HG03460 (cell line): ENCODE measurements at regions not wholly inside any gene's neighbourhood (a gene's known extent, or its start where the extent isn't known, plus 50 kb on each side); places are given as distances from the start of the nearest gene placed in this dataset.
"Not testable (repeated sequence)": the region's sequence is repeated elsewhere in the genome, so short reads cannot be mapped to it uniquely, and the experiment has no call there.

Experiments
- ATAC-seq: cut with Tn5 transposase; IDR thresholded peaks from one replicate; pipeline ENCODE4 v1.9.1; 2021; ENCODE audit not compliant: unreplicated experiment

- ATAC-seq: no peak
These were observed 269.0 kb downstream of the OXSM start for GRCh38 chr3:26058901-26059321.

- ATAC-seq: no peak
These were observed 272.1 kb downstream of the OXSM start for GRCh38 chr3:26061947-26062346.

- no peak for ATAC-seq
These were observed 274.4 kb downstream of the OXSM start for GRCh38 chr3:26064297-26064696.

GRCh38 chr3:26068890-26069289 lies 279.0 kb downstream of the OXSM start:
- ATAC-seq: no peak

- ATAC-seq: no peak
These were observed 281.0 kb downstream of the OXSM start for GRCh38 chr3:26070854-26071253.

GRCh38 chr3:26074080-26074479 lies 284.2 kb downstream of the OXSM start:
- no peak for ATAC-seq

- no peak for ATAC-seq
These were observed 288.6 kb downstream of the OXSM start for GRCh38 chr3:26078539-26078938.

- ATAC-seq: no peak
These were observed 291.3 kb downstream of the OXSM start for GRCh38 chr3:26081166-26081565.

GRCh38 chr3:26081806-26082205 lies 291.9 kb downstream of the OXSM start:
- ATAC-seq: no peak

GRCh38 chr3:26082911-26083310 lies 293.0 kb downstream of the OXSM start:
- no peak for ATAC-seq

- no peak for ATAC-seq
These were observed 294.7 kb downstream of the OXSM start for GRCh38 chr3:26084629-26085028.

GRCh38 chr3:26087751-26088150 lies 297.9 kb downstream of the OXSM start:
- ATAC-seq: no peak

- no peak for ATAC-seq
These were observed 299.4 kb downstream of the OXSM start for GRCh38 chr3:26089249-26089648.

GRCh38 chr3:26090589-26090988 lies 300.7 kb downstream of the OXSM start:
- no peak for ATAC-seq

- ATAC-seq: no peak
These were observed 301.2 kb downstream of the OXSM start for GRCh38 chr3:26091096-26091495.

- no peak for ATAC-seq
These were observed 301.7 kb downstream of the OXSM start for GRCh38 chr3:26091626-26092025.

- not testable (repeated sequence) for ATAC-seq
These were observed 307.2 kb downstream of the OXSM start for GRCh38 chr3:26097111-26097510.

- ATAC-seq: no peak
These were observed 309.8 kb downstream of the OXSM start for GRCh38 chr3:26099692-26100091.

- no peak for ATAC-seq
These were observed 310.3 kb downstream of the OXSM start for GRCh38 chr3:26100176-26100575.

- no peak for ATAC-seq
These were observed 312.5 kb downstream of the OXSM start for GRCh38 chr3:26102376-26102775.

- no peak for ATAC-seq
These were observed 315.0 kb downstream of the OXSM start for GRCh38 chr3:26104851-26105251.

GRCh38 chr3:26105261-26105660 lies 315.4 kb downstream of the OXSM start:
- no peak for ATAC-seq

GRCh38 chr3:26106228-26106627 lies 316.3 kb downstream of the OXSM start:
- no peak for ATAC-seq
